ENCODE measurements at regions not wholly inside any gene's neighbourhood (a gene's known extent, or its start where the extent isn't known, plus 50 kb on each side); places are given as distances from the start of the nearest gene placed in this dataset.

- TF ChIP-seq POLR2A (IDR thresholded peaks at IDR 0.05; ENCODE audit: low read depth, low read length) (no peak), POLR2AphosphoS5 (IDR thresholded peaks at IDR 0.05; ENCODE audit: low read depth, low read length) (no peak), TAF1 (IDR thresholded peaks at IDR 0.05; ENCODE audit: borderline replicate concordance, low read depth, low read length) (no peak)
Observed at GRCh38 chr4:73673286-73673685, 53.0 kb upstream of the RASSF6 start.

All from GM12892 (cell line).